Gastrocnemius medialis (tissue), 4 donors: ENCODE measurements at regions not wholly inside any gene's neighbourhood (a gene's known extent, or its start where the extent isn't known, plus 50 kb on each side); places are given as distances from the start of the nearest gene placed in this dataset.
A peak's percentile ranks its signal among the peaks of the same experiment; 100 is the strongest.

Experiments
- ATAC-seq, 2 donors: fragments of 150-250 bp; one replicate each; pipeline ENCODE4 v1.9.1; 2016
- DNase-seq, 2 donors: peaks; one replicate each; pipeline ENCODE4 v3.0.0-alpha.2; 2019
- H3K27ac ChIP-seq, 4 donors: fragments of 200-600 bp; sonication (generic); 1 replicate in 1 of 4; 2 replicates in 3 of 4; pipeline ENCODE4 v1.5.1; 2016 to 2018; ENCODE audit warnings: mild to moderate bottlenecking in 2 of 4, moderate library complexity in 1 of 4
- H3K27me3 ChIP-seq, 3 donors: fragments of 200-600 bp; sonication (generic) in 2 of 3; 1 replicate in 1 of 3; 2 replicates in 2 of 3; pipeline versions ENCODE4 v1.5.1 to v1.6.0; 2016 to 2019; ENCODE audit warnings: mild to moderate bottlenecking in 1 of 3, moderate library complexity in 1 of 3
- H3K36me3 ChIP-seq, 2 donors: fragments of 200-600 bp; sonication (generic) in 1 of 2; one replicate each; pipeline ENCODE4 v1.5.1; 2017 to 2018
- H3K4me1 ChIP-seq, 2 donors: fragments of 200-600 bp; sonication (generic) in 1 of 2; one replicate each; pipeline ENCODE4 v1.5.1; 2016 to 2017; ENCODE audit warnings: mild to moderate bottlenecking in 2 of 2
- H3K4me3 ChIP-seq, 4 donors: fragments of 200-600 bp; sonication (generic) in 3 of 4; 1 replicate in 1 of 4; 2 replicates in 3 of 4; pipeline ENCODE4 v1.5.1; 2016 to 2019; ENCODE audit warnings: mild to moderate bottlenecking in 2 of 4
- H3K9me3 ChIP-seq, 3 donors: fragments of 200-600 bp; sonication (generic) in 2 of 3; 1 replicate in 1 of 3; 2 replicates in 2 of 3; pipeline ENCODE4 v1.5.1; 2016 to 2019
- POLR2A ChIP-seq, 2 donors: fragments of 450-650 bp; IDR thresholded peaks; one replicate each; pipeline ENCODE4 v1.6.1; 2017; ENCODE audit warnings: antibody characterized with exemption in 2 of 2, mild to moderate bottlenecking in 2 of 2, moderate library complexity in 2 of 2
- in situ Hi-C, 4 donors: fragments of 200-750 bp; cut with MboI; loops; one replicate each; pipeline versions ENCODE4 v1.15.0 to v1.8.0; 2017; ENCODE audit warnings: low sequenced_read_pairs in 4 of 4
- intact Hi-C: fragments of 100-400 bp; cut with DNase I; formaldehyde crosslinking; loops from one replicate; pipeline ENCODE4 v1.15.1; 2023; ENCODE audit warnings: low total_unique reads
- TF ChIP-seq, protein P1 (sequence below), 5 experiments: fragments of 450-650 bp in 3 of 5; fragments of 200-600 bp in 2 of 5; sonication (generic) in 2 of 5; IDR thresholded peaks in 4 of 5; conservative IDR thresholded peaks in 1 of 5; 1 replicate in 4 of 5; 2 replicates in 1 of 5; pipeline ENCODE4 v1.5.1; 2016 to 2019; ENCODE audit warnings: antibody characterized with exemption in 5 of 5, mild to moderate bottlenecking in 3 of 5, moderate library complexity in 3 of 5

DNA sequence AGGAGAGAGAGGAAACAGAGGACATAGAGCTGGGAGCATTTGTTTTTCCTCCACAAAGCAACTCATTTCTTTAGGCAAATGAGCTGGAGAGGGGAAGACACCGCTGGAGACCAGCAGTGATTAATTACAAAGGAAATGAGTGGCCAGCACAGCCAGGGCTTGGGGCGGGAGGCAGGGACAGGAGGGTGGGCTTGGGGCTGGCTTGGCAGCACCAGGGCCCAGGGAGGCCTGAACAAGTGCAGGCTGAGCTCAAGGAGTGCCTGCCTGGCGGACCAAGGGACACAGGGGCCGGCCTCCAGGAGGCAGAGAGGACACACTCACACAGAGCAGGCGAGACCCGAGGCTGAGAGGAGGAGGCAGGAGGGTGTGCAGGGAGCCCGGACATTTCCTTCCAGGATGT, 149.0 kb upstream of the UNC5B start:
- Histone ChIP-seq H3K27me3 (no peaks in the 10 kb centered on the region), H3K4me3 (no peak overlapping the region), H3K9me3 (no peaks in the 10 kb centered on the region), H3K27ac (no peak overlapping the region), H3K4me1 (peaks cover 20 to 26% of the 10 kb centered on the region in 2 donors), H3K36me3 (no peaks in the 10 kb centered on the region)
- ATAC-seq (no peak), DNase-seq (no peak)
- intact Hi-C loops: no loop called here
- no peak for TF ChIP-seq POLR2A (IDR thresholded peaks at IDR 0.05)
- TF ChIP-seq, protein P1, sequence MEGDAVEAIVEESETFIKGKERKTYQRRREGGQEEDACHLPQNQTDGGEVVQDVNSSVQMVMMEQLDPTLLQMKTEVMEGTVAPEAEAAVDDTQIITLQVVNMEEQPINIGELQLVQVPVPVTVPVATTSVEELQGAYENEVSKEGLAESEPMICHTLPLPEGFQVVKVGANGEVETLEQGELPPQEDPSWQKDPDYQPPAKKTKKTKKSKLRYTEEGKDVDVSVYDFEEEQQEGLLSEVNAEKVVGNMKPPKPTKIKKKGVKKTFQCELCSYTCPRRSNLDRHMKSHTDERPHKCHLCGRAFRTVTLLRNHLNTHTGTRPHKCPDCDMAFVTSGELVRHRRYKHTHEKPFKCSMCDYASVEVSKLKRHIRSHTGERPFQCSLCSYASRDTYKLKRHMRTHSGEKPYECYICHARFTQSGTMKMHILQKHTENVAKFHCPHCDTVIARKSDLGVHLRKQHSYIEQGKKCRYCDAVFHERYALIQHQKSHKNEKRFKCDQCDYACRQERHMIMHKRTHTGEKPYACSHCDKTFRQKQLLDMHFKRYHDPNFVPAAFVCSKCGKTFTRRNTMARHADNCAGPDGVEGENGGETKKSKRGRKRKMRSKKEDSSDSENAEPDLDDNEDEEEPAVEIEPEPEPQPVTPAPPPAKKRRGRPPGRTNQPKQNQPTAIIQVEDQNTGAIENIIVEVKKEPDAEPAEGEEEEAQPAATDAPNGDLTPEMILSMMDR (IDR thresholded peaks at IDR 0.05 in 4 of 5, conservative IDR thresholded peaks at IDR 0.05 in 1 of 5): no peak
- in situ Hi-C loops: no loop called here

DNA sequence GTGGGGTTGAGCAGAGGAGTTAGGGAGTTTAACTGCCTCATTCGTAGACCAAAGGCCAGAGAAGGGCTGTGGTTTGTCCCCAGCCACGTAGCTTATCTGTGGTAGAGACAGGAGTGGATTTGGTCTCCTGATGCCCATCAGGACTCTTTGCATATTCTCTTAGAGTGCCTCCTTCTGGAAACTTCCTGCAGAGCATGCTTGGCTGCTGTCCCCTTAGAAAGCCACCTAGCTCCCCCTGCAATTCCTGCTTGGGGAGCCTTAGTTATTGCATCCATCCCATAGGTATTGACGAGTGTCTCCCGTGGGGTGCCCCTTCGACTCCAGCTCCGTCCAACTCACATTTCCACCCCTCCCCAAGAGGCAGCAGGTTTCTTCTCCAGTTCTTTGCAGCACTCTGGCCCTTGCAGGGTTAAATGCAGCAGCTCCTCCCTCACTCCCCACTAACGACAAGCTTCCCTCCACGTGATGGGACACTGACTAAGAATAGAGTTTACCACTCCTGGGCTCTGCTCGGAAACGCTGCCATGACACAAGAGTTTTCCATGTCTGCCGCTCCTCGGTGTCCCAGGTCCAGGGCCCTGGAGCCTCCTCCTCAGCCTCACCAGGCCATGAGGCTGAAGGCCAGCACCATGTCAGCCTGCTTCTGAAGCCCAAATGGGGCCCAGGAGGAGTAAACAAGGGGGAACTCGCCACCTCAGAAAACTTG, 147.8 kb upstream of the UNC5B start:
- Histone ChIP-seq H3K4me1 (peaks cover 19 to 26% of the 10 kb centered on the region in 2 donors), H3K9me3 (no peaks in the 10 kb centered on the region), H3K27me3 (no peaks in the 10 kb centered on the region), H3K27ac (peak overlapping the region; percentile 28 to 75 (median 48)), H3K36me3 (no peaks in the 10 kb centered on the region), H3K4me3 (no peak overlapping the region)
- intact Hi-C loops: no loop called here
- TF ChIP-seq POLR2A (IDR thresholded peaks at IDR 0.05): no peak
- TF ChIP-seq, protein P1 (IDR thresholded peaks at IDR 0.05 in 4 of 5, conservative IDR thresholded peaks at IDR 0.05 in 1 of 5): no peak
- in situ Hi-C loops: no loop called here
- DNase-seq: peak in 1 of 2 donors; percentile 50
- peak; percentile 55 to 88 for ATAC-seq

DNA sequence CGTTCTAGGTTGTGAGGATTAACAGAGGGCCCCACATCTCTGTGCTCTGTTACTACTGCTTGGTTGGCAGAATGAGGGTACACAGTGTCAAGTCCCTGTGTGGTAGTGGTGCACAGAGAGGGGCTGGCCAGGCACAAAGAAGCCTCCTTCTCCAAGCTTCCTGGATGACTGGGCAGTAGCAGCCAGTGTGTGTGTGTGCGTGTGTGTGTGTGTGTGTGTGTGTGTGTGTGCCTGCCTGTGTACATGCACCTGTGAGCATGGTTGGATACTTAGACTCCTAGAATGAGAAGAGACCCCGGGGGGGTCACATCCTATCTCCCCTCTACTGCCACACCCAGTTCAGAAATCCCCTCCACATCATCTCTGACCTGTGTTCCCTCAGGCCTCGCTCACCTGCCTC, 146.7 kb upstream of the UNC5B start:
- no peak overlapping the region for H3K4me3 ChIP-seq
- peaks cover 16 to 24% of the 10 kb centered on the region in 2 donors for H3K4me1 ChIP-seq
- TF ChIP-seq, protein P1 (IDR thresholded peaks at IDR 0.05 in 4 of 5, conservative IDR thresholded peaks at IDR 0.05 in 1 of 5): no peak
- TF ChIP-seq POLR2A (IDR thresholded peaks at IDR 0.05): no peak
- H3K27me3 ChIP-seq: no peaks in the 10 kb centered on the region
- H3K27ac ChIP-seq: no peak overlapping the region
- H3K36me3 ChIP-seq: no peaks in the 10 kb centered on the region
- DNase-seq: no peak
- intact Hi-C loops (no loop called here), in situ Hi-C loops (no loop called here)
- ATAC-seq: no peak
- H3K9me3 ChIP-seq: no peaks in the 10 kb centered on the region

DNA sequence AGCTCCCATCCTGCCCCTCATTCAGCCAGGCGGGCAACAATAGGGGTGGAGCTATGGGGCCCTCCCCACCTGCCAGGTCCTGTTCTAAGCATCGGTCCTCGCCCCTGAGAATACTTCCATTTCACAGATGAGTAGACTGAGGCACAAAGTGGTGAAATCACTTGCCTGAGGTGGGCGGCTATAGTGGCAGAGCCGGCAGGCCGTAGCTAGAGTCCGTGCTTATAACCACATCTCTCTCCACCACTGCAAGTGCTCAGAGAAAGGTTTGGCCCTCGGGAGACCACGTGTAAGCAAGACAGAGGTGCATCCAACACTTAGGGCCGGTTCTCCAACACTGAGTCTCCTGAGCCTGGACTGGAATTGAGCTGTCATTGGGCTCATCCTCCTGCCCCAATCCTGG, 145.8 kb upstream of the UNC5B start:
- intact Hi-C loops (no loop called here), in situ Hi-C loops (no loop called here)
- Histone ChIP-seq H3K27me3 (no peaks in the 10 kb centered on the region), H3K9me3 (no peaks in the 10 kb centered on the region), H3K4me3 (no peak overlapping the region), H3K36me3 (no peaks in the 10 kb centered on the region), H3K4me1 (peaks cover 16 to 24% of the 10 kb centered on the region in 2 donors), H3K27ac (no peak overlapping the region)
- no peak for ATAC-seq
- no peak for DNase-seq
- no peak for TF ChIP-seq POLR2A (IDR thresholded peaks at IDR 0.05)
- TF ChIP-seq, protein P1 (IDR thresholded peaks at IDR 0.05 in 4 of 5, conservative IDR thresholded peaks at IDR 0.05 in 1 of 5): no peak
